ENCODE measurements at regions not wholly inside any gene's neighbourhood (a gene's known extent, or its start where the extent isn't known, plus 50 kb on each side); places are given as distances from the start of the nearest gene placed in this dataset.
A peak's percentile ranks its signal among the peaks of the same experiment; 100 is the strongest.

- Histone ChIP-seq H2AK5ac (ENCODE audit: low read depth, low read length) (no peak overlapping the region), H2AFZ (ENCODE audit: low read length) (no peak overlapping the region), H3K4ac (replicated peaks; ENCODE audit: insufficient read length, low read depth, low read length) (no peak overlapping the region), H3K27ac (ENCODE audit: low read depth, low read length) (no peak overlapping the region), H3K4me3 (ENCODE audit: extremely low read depth in 1 of 4, insufficient read depth in 2 of 4, low read depth in 3 of 4, low read length in 4 of 4) (no peak overlapping the region), H3K23ac (ENCODE audit: insufficient read length) (no peak overlapping the region), H4K20me1 (replicated peaks in 1 of 2; ENCODE audit: control insufficient read depth in 1 of 2, insufficient read depth in 2 of 2, low read length in 2 of 2) (no peaks in the 10 kb centered on the region), H4K91ac (replicated peaks; ENCODE audit: insufficient read length, low read length) (no peak overlapping the region), H4K5ac (ENCODE audit: insufficient read length, low read depth, low read length) (no peak overlapping the region), H2BK12ac (ENCODE audit: low read depth, low read length) (0 out of 2 replicates have a peak overlapping the region, but pooled peaks have one; percentile 68), H3K27me3 (replicated peaks in 1 of 4; ENCODE audit: control insufficient read depth in 3 of 4, extremely low read depth in 1 of 4, insufficient read depth in 3 of 4, low read length in 3 of 4) (no peaks in the 10 kb centered on the region; a peak in 1 of 7 replicates), H3K4me2 (ENCODE audit: insufficient read depth in 1 of 2, low read depth in 2 of 2, low read length in 2 of 2) (no peak overlapping the region), H3K79me2 (ENCODE audit: control insufficient read depth in 1 of 2, insufficient read depth in 2 of 2, low read length in 2 of 2) (no peaks in the 10 kb centered on the region), H2BK5ac (ENCODE audit: low read depth, low read length) (no peak overlapping the region; the same call in 1 of the 2 replicates), H3K18ac (ENCODE audit: extremely low read depth, low read length) (no peak overlapping the region; the same call in 1 of the 2 replicates), H3K56ac (replicated peaks; ENCODE audit: insufficient read length, low read depth, low read length) (no peak overlapping the region), H3K4me1 (replicated peaks in 1 of 4; ENCODE audit: control insufficient read depth in 3 of 4, insufficient read depth in 4 of 4, low read length in 3 of 4) (peaks cover 0 to 3% (median 0%) of the 10 kb centered on the region in 4 experiments; a peak in 2 of 7 replicates), H3K14ac (ENCODE audit: insufficient read length) (no peak overlapping the region), H2BK20ac (ENCODE audit: low read length) (no peak overlapping the region), H3K9me3 (ENCODE audit: insufficient read depth in 2 of 2, low read depth in 1 of 2, low read length in 1 of 2) (peaks cover 7 to 16% of the 10 kb centered on the region in 2 experiments; a peak in 1 of 4 replicates), H2BK120ac (replicated peaks; ENCODE audit: low read depth, low read length) (no peak overlapping the region), H2BK15ac (ENCODE audit: low read length) (no peak overlapping the region), H3K9ac (replicated peaks in 1 of 4; ENCODE audit: extremely low read depth in 1 of 4, low read depth in 3 of 4, low read length in 3 of 4) (no peak overlapping the region), H4K8ac (ENCODE audit: extremely low read depth, insufficient read depth, low read length) (no peak overlapping the region), H3K23me2 (ENCODE audit: low read depth, low read length) (peaks cover 1% of the 10 kb centered on the region; the same call in 1 of the 2 replicates), H3K79me1 (ENCODE audit: low read depth, low read length) (no peaks in the 10 kb centered on the region), H3K36me3 (ENCODE audit: control insufficient read depth in 2 of 4, insufficient read depth in 4 of 4, low read length in 3 of 4) (peaks cover 0 to 5% (median 0%) of the 10 kb centered on the region in 4 experiments; a peak in 2 of 8 replicates)
- DNase-seq (ENCODE audit: low read depth in 1 of 2, low spot score in 2 of 2) (no peak), FAIRE-seq (no peak)
- TF ChIP-seq EZH2 (IDR thresholded peaks at IDR 0.05; ENCODE audit: low read depth, low read length, severe bottlenecking) (no peak), EGR1 (IDR thresholded peaks at IDR 0.05; ENCODE audit: borderline replicate concordance, low read depth, low read length) (no peak)
- ChIA-PET CTCF (ENCODE audit: partially characterized antibody) (interaction anchor here (1.0 to 1.3 kb wide), 4 partner anchors 11 to 139 kb away, joined by 3 to 4 read pairs (median 4); no protein-coding TSS in a partner anchor), POLR2A (ENCODE audit: partially characterized antibody) (interaction anchor here (1.1 to 1.3 kb wide), 2 partner anchors 51 to 53 kb away, joined by 3 read pairs; no protein-coding TSS in a partner anchor)
- WGBS, 2 experiments (ENCODE audit: extremely low coverage in 1 of 2, insufficient coverage in 1 of 2, insufficient read length in 1 of 2, insufficient replicate concordance in 2 of 2, low coverage in 1 of 2, low lambda C conversion rate in 2 of 2, missing lambda C conversion rate in 1 of 2) = 77% methylated on average over 8 of the region's 17 CpGs; no CpG with 5 or more reads in 1 of the 2 experiments
Measured at GRCh38 chr5:171573451-171574225, 154.2 kb downstream of the FGF18 start.

All from H1 (cell line).